ENCODE measurements at regions not wholly inside any gene's neighbourhood (a gene's known extent, or its start where the extent isn't known, plus 50 kb on each side); places are given as distances from the start of the nearest gene placed in this dataset.

DNA sequence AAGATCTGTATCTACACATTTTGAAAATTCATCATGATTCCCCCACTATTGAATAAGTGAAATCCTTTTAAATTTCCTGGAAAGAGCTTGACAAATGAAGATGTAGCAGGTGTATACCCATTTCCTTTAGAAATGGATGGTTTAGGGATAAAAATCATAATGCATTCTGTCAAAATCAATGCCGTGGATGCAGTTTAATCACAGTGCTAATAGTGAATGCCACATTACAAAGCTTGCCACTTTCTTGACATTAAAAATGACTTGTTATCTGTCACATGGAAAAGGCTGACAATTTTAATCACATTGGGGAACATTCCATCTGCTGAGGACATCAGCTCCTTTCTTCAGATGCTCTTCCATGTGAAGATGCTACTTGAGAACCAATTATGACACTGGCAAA is 229.6 kb downstream of the GPAM start:
- no peak for TF ChIP-seq CTCF (IDR thresholded peaks at IDR 0.05)
- peaks cover 14% of the 10 kb centered on the region for H3K9me3 ChIP-seq
- intact Hi-C loops (cut with DNase I, micrococcal nuclease): no loop called here
- DNase-seq: no peak
- no peaks in the 10 kb centered on the region for H3K4me1 ChIP-seq (ENCODE audit: low read depth)
- no peaks in the 10 kb centered on the region for H3K36me3 ChIP-seq (ENCODE audit: low read depth)
- H3K4me3 ChIP-seq: no peak overlapping the region
- ATAC-seq: no peak

DNA sequence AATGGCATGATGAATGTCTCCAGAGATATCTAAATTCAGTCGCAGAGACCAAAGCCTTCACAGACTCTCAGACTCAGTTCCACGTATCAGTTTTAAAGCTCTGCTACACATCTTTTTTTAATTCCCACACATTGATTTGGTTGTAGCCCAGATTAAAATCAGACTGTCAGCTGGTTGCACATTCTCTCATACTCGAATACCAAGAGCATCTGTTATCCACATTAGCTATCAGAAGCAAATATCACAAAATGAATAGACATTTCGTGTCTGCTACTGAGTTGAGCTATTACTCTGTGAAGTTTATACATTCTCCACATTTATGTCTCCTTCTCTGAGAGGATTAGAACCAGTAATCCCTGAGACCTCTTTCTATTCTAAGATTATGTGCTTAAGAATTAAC is 229.2 kb downstream of the GPAM start:
- Histone ChIP-seq H3K4me1 (ENCODE audit: low read depth) (no peaks in the 10 kb centered on the region), H3K9me3 (peaks cover 14% of the 10 kb centered on the region), H3K36me3 (ENCODE audit: low read depth) (no peaks in the 10 kb centered on the region), H3K4me3 (no peak overlapping the region)
- intact Hi-C loops (cut with DNase I, micrococcal nuclease): no loop called here
- no peak for TF ChIP-seq CTCF (IDR thresholded peaks at IDR 0.05)
- DNase-seq: no peak
- ATAC-seq: no peak

GRCh38 chr10:111956841-111957240 is 226.7 kb downstream of the GPAM start:
- DNase-seq (no peak), ATAC-seq (no peak)
- no peak overlapping the region for H3K4me3 ChIP-seq
- H3K36me3 ChIP-seq (ENCODE audit: low read depth): no peaks in the 10 kb centered on the region
- H3K9me3 ChIP-seq: peaks cover 14% of the 10 kb centered on the region
- intact Hi-C loops (cut with DNase I, micrococcal nuclease): no loop called here
- no peaks in the 10 kb centered on the region for H3K4me1 ChIP-seq (ENCODE audit: low read depth)
- no peak for TF ChIP-seq CTCF (IDR thresholded peaks at IDR 0.05)

DNA sequence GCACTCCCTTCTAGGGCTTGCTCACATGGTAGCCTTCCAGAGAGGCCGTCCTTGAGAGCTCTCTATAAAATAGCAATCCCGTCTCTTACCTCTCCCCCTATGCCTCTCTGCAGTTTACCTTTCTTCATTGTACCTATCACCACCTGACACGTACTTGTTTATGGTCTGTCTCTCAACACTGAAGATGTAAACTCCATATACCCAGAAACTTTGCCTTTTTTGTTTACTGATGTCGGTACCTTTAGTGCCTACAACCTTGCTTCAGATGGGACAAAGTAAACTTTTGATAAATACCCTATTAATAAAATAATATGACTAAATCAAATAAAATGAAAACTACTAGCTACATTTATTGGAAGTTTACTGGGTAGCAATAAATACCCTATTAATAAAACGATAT is 220.6 kb downstream of the GPAM start:
- TF ChIP-seq CTCF (IDR thresholded peaks at IDR 0.05): no peak
- ATAC-seq (no peak), DNase-seq (no peak)
- Histone ChIP-seq H3K9me3 (peaks cover under 1% of the 10 kb centered on the region), H3K4me1 (ENCODE audit: low read depth) (no peaks in the 10 kb centered on the region), H3K4me3 (no peak overlapping the region), H3K36me3 (ENCODE audit: low read depth) (no peaks in the 10 kb centered on the region)
- intact Hi-C loops (cut with DNase I, micrococcal nuclease): no loop called here

- Histone ChIP-seq H3K4me1 (ENCODE audit: low read depth) (no peaks in the 10 kb centered on the region), H3K36me3 (ENCODE audit: low read depth) (no peaks in the 10 kb centered on the region), H3K4me3 (no peak overlapping the region), H3K9me3 (no peaks in the 10 kb centered on the region)
- ATAC-seq: no peak
- no peak for DNase-seq
- no peak for TF ChIP-seq CTCF (IDR thresholded peaks at IDR 0.05)
- intact Hi-C loops (cut with DNase I, micrococcal nuclease): no loop called here
Observed at GRCh38 chr10:111967116-111967515, 216.4 kb downstream of the GPAM start.

- Histone ChIP-seq H3K4me3 (no peak overlapping the region), H3K4me1 (ENCODE audit: low read depth) (no peaks in the 10 kb centered on the region), H3K36me3 (ENCODE audit: low read depth) (no peaks in the 10 kb centered on the region), H3K9me3 (no peaks in the 10 kb centered on the region)
- no peak for TF ChIP-seq CTCF (IDR thresholded peaks at IDR 0.05)
- intact Hi-C loops (cut with DNase I, micrococcal nuclease): no loop called here
- DNase-seq: no peak
- no peak for ATAC-seq
Observed at GRCh38 chr10:111967547-111967946, 216.0 kb downstream of the GPAM start.

Measured in mucosa of descending colon (tissue), 3 donors.